ENCODE measurements at regions not wholly inside any gene's neighbourhood (a gene's known extent, or its start where the extent isn't known, plus 50 kb on each side); places are given as distances from the start of the nearest gene placed in this dataset.
A peak's percentile ranks its signal among the peaks of the same experiment; 100 is the strongest.
"Not testable (repeated sequence)": the region's sequence is repeated elsewhere in the genome, so short reads cannot be mapped to it uniquely, and the experiment has no call there.

DNA sequence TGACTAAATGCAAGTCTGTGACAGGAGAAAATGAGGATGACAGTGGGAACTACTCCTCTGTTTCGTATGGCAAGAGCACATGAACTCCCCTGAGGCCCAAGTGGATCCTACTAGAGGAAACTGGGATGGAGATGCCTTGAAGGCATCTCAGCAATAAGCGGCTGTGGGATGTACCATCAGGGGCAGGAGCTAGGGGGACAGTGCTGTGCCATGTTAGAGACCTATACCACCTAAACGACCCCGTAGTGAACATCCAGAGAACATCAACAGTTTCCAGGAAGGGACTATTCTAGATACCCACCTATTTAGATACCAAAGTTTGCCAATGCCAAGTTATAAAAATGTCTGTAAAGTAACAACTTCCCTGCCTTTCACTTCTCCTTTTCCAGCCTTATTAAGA is 860.8 kb upstream of the ACVR2A start:
- Histone ChIP-seq H3K9me3 (no peaks in the 10 kb centered on the region), H3K36me3 (no peaks in the 10 kb centered on the region), H3K4me1 (peaks cover 17% of the 10 kb centered on the region), H3K4me3 (no peak overlapping the region), H3K27ac (no peak overlapping the region), H3K27me3 (no peaks in the 10 kb centered on the region)
- TF ChIP-seq, protein P1, sequence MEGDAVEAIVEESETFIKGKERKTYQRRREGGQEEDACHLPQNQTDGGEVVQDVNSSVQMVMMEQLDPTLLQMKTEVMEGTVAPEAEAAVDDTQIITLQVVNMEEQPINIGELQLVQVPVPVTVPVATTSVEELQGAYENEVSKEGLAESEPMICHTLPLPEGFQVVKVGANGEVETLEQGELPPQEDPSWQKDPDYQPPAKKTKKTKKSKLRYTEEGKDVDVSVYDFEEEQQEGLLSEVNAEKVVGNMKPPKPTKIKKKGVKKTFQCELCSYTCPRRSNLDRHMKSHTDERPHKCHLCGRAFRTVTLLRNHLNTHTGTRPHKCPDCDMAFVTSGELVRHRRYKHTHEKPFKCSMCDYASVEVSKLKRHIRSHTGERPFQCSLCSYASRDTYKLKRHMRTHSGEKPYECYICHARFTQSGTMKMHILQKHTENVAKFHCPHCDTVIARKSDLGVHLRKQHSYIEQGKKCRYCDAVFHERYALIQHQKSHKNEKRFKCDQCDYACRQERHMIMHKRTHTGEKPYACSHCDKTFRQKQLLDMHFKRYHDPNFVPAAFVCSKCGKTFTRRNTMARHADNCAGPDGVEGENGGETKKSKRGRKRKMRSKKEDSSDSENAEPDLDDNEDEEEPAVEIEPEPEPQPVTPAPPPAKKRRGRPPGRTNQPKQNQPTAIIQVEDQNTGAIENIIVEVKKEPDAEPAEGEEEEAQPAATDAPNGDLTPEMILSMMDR (IDR thresholded peaks at IDR 0.05), result no peak
- TF ChIP-seq EP300 (IDR thresholded peaks at IDR 0.05), result no peak
- no peak for TF ChIP-seq POLR2A (IDR thresholded peaks at IDR 0.05)
- TF ChIP-seq POLR2AphosphoS5 (IDR thresholded peaks at IDR 0.05), result no peak
- no peak for DNase-seq (ENCODE audit: low spot score in 2 of 2)
- 82% methylated on average over 4 of the region's 4 CpGs for WGBS

DNA sequence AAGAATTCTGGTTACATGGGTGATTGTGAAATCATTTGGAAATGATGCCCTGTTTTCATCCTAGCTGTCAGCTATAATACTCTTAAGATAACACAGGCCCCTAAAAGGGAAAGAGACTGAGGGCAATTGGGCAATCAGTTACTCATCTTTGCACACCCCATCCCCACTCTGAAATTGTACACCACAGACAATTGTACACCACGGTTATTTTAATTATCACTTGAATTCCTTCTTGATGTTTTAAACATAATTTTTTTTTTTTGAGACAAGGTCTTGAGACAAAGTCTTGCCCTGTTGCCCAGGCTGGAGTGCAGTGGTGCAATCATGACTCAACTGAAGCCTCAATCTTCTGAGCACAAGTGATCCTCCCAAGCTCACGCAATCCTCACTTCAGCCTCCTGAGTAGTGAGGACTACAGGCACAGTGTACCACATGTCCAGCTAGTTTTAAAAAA is 862.4 kb upstream of the ACVR2A start:
- Histone ChIP-seq H3K4me1 (peaks cover 17% of the 10 kb centered on the region), H3K36me3 (no peaks in the 10 kb centered on the region), H3K9me3 (no peaks in the 10 kb centered on the region), H3K27me3 (no peaks in the 10 kb centered on the region), H3K4me3 (no peak overlapping the region), H3K27ac (peak overlapping the region; percentile 47)
- 58% methylated on average over 2 of the region's 2 CpGs for WGBS
- TF ChIP-seq EP300 (IDR thresholded peaks at IDR 0.05) (no peak), POLR2AphosphoS5 (IDR thresholded peaks at IDR 0.05) (no peak), POLR2A (IDR thresholded peaks at IDR 0.05) (no peak)
- TF ChIP-seq, protein P1 (IDR thresholded peaks at IDR 0.05), result no peak
- peak in 1 of 2 donors; percentile 81 for DNase-seq (ENCODE audit: low spot score in 2 of 2)

DNA sequence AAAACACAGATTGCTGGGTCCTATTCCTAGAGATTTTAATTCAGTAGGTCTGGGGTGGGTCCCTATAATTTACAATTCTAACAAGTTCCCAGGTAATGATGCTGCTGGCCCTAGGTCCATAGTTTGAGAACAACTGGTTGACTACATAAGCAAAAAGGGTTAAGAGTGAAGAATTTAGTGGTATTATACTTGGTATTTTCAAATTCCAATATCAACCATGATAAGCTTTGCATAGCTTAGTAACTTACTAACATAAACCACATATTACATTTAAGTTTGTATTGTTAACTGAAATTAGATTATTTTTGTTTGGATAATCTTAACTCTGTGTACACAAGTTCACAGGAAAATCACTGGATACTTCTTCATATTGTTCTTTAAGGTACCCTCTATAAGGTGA is 862.9 kb upstream of the ACVR2A start:
- no peak for DNase-seq (ENCODE audit: low spot score in 2 of 2)
- TF ChIP-seq EP300 (IDR thresholded peaks at IDR 0.05), result no peak
- no peak for TF ChIP-seq POLR2AphosphoS5 (IDR thresholded peaks at IDR 0.05)
- TF ChIP-seq POLR2A (IDR thresholded peaks at IDR 0.05), result no peak
- TF ChIP-seq, protein P1 (IDR thresholded peaks at IDR 0.05), result no peak
- peaks cover 17% of the 10 kb centered on the region for H3K4me1 ChIP-seq
- no peaks in the 10 kb centered on the region for H3K27me3 ChIP-seq
- H3K4me3 ChIP-seq, result no peak overlapping the region
- H3K27ac ChIP-seq, result no peak overlapping the region
- H3K9me3 ChIP-seq, result no peaks in the 10 kb centered on the region
- H3K36me3 ChIP-seq, result no peaks in the 10 kb centered on the region

DNA sequence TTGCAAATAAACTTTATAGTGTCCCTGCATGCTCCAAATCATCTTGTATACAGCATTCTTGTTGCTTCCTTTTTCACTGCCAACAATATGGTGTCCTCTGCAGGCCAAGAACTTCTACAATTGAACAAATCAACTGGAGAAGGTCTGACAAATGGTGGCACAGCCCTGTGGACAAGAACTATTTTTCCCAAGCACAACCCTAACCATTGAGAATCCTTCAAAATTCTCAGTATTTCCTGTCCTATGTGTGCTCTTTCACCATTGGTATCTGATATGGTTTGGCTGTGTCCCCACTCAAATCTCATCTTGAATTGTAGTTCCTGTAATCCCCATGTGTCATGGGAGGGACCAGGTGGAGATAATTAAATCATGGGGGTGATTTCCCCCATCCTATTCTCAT is 865.1 kb upstream of the ACVR2A start:
- Histone ChIP-seq H3K36me3 (no peaks in the 10 kb centered on the region), H3K4me3 (no peak overlapping the region), H3K4me1 (no peaks in the 10 kb centered on the region), H3K27ac (no peak overlapping the region), H3K9me3 (no peaks in the 10 kb centered on the region), H3K27me3 (no peaks in the 10 kb centered on the region)
- DNase-seq (ENCODE audit: low spot score in 2 of 2), result no peak
- TF ChIP-seq POLR2A (IDR thresholded peaks at IDR 0.05) (no peak), EP300 (IDR thresholded peaks at IDR 0.05) (no peak), POLR2AphosphoS5 (IDR thresholded peaks at IDR 0.05) (no peak)
- TF ChIP-seq, protein P1 (IDR thresholded peaks at IDR 0.05), result no peak

DNA sequence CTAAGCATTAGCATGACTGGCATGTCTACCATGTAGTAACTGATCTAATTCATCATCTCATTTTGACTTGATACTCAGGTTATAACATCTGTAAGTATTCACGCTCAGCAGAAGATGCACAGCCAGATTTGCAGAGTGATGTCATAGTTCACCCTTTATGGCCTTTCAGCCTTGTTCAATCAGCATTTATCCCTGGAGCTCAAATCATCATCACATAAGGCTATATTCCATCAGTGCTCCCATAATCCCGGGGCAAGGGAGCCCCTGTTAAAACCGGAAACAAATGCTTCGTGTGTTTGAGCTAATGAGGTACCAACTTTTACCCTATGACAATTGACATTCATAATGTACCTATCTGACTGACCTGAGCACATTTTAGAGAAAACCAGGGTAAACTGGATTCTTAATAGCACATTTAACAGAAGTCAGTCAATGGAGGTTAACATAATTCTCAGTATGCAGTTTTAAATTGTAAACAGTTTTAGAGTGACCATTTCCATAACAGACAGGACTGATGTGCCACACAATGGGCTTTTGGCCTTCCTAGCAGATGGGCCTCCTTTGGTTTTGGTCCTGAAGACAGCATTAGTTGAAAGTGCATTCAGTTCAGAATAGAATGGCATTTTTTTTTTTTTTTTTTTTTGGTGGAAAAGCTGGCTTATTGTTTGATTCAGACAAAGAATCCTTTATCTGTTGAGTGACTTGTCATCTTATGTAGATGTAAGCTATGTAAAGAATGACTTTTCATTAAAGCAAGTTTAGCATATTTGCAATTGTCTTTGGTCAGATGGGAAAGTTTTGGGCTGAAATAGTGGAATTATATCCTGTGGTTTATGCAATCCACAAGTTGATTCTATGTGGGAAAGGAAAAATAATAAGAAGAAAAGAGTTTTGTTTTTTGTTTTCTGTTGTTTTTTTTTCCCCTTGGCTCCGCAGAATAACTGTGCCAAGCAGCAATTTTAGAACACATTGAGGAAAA is 866.0 kb upstream of the ACVR2A start:
- whole genome bisulfite sequencing, result 84% methylated on average over 5 of the region's 5 CpGs
- H3K27me3 ChIP-seq, result no peaks in the 10 kb centered on the region
- H3K36me3 ChIP-seq, result no peaks in the 10 kb centered on the region
- no peak overlapping the region for H3K4me3 ChIP-seq
- no peak for DNase-seq (ENCODE audit: low spot score in 2 of 2)
- no peaks in the 10 kb centered on the region for H3K9me3 ChIP-seq
- no peaks in the 10 kb centered on the region for H3K4me1 ChIP-seq
- no peak overlapping the region for H3K27ac ChIP-seq
- TF ChIP-seq, protein P1 (IDR thresholded peaks at IDR 0.05), result no peak
- TF ChIP-seq POLR2AphosphoS5 (IDR thresholded peaks at IDR 0.05), result no peak
- TF ChIP-seq EP300 (IDR thresholded peaks at IDR 0.05), result no peak
- TF ChIP-seq POLR2A (IDR thresholded peaks at IDR 0.05), result no peak

DNA sequence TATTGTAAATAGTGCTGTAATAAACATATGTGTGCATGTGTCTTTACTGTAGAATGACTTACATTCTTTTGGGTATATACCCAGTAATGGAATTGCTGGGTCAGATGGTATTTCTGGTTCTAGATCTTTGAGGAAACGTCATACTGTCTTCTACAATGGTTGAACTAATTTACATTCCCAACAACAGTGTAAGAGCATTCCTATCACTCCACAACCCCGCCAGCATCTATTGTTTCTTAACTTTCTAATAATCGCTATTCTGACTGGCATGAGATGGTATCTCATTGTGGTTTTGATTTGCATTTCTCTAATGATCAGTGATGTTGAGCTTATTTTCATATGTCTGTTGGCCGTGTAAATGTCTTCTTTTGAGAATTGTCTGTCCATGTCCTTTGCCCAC is 873.8 kb upstream of the ACVR2A start:
- not testable (repeated sequence) for H3K9me3 ChIP-seq; H3K36me3 ChIP-seq; H3K27ac ChIP-seq; DNase-seq (ENCODE audit: low spot score in 2 of 2); H3K4me1 ChIP-seq; H3K4me3 ChIP-seq; H3K27me3 ChIP-seq
- WGBS, result 89% methylated on average over 4 of the region's 4 CpGs

DNA sequence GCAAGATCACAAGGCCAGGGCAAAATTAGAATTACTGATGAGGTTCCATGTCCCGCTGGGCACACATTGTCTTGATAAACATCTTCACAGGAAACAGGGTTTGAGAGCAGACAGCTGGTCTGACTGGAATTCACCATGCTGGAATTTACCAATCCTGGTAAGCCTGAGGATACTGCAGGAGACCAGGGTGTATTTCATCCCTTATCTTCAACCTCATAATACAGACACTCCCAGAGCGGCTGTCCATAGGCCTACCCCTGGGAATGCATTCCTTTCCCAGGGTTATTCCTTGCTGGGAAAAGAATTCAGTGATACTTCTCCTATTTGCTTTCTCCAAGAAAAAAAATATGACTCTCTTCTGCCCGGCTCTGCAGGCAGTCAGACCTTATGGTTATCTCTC is 875.1 kb upstream of the ACVR2A start:
- not testable (repeated sequence) for DNase-seq (ENCODE audit: low spot score in 2 of 2); H3K27ac ChIP-seq; H3K4me1 ChIP-seq; H3K27me3 ChIP-seq; H3K4me3 ChIP-seq; H3K9me3 ChIP-seq; H3K36me3 ChIP-seq
- WGBS, result 74% methylated on average over 3 of the region's 3 CpGs

Measured in suprapubic skin (tissue), 4 donors.